Fibroblast of lung (primary cell): ENCODE measurements at regions not wholly inside any gene's neighbourhood (a gene's known extent, or its start where the extent isn't known, plus 50 kb on each side); places are given as distances from the start of the nearest gene placed in this dataset.

Experiments used
- DNase-seq, 2 donors: peaks; one replicate each; pipeline versions ENCODE4 v3.0.0 to v3.0.0-alpha.2; 2010; ENCODE audit warnings: low read depth in 2 of 2
- H2AFZ ChIP-seq: 2 replicates; pipeline ENCODE4 v1.5.1; 2012; ENCODE audit warnings: low read length, control low read depth, inconsistent platforms
- H3K27ac ChIP-seq: 2 replicates; pipeline ENCODE4 v1.5.1; 2011; ENCODE audit warnings: low read length, control low read depth; ENCODE audit not compliant: insufficient read depth
- H3K27me3 ChIP-seq: 2 replicates; pipeline ENCODE4 v1.5.1; 2011; ENCODE audit warnings: mild to moderate bottlenecking, low read length; ENCODE audit not compliant: control insufficient read depth, insufficient read depth
- H3K36me3 ChIP-seq: 2 replicates; pipeline ENCODE4 v1.5.1; 2011; ENCODE audit warnings: low read length; ENCODE audit not compliant: control insufficient read depth, insufficient read depth
- H3K4me1 ChIP-seq: 2 replicates; pipeline ENCODE4 v1.5.1; 2011; ENCODE audit warnings: low read length; ENCODE audit not compliant: control insufficient read depth, insufficient read depth; ENCODE audit errors: extremely low read depth
- H3K4me2 ChIP-seq: 2 replicates; pipeline ENCODE4 v1.5.1; 2011; ENCODE audit warnings: low read length, control low read depth; ENCODE audit not compliant: insufficient read depth; ENCODE audit errors: extremely low read depth
- H3K4me3 ChIP-seq, 4 experiments: fragments of 200-600 bp in 1 of 4; sonication (generic) in 1 of 4; replicated peaks in 1 of 4; 2 replicates each; pipeline ENCODE4 v1.5.1; 2011 to 2016; ENCODE audit warnings: low read length in 4 of 4, low read depth in 3 of 4, mild to moderate bottlenecking in 3 of 4, control low read depth in 2 of 4, inconsistent platforms in 1 of 4, mixed read lengths in 1 of 4; ENCODE audit not compliant: insufficient read depth in 1 of 4; ENCODE audit errors: control extremely low read depth in 1 of 4
- H3K79me2 ChIP-seq: 2 replicates; pipeline ENCODE4 v1.5.1; 2012; ENCODE audit warnings: mild to moderate bottlenecking, low read length, inconsistent platforms; ENCODE audit not compliant: control insufficient read depth, insufficient read depth
- H3K9ac ChIP-seq: 2 replicates; pipeline ENCODE4 v1.5.1; 2011; ENCODE audit warnings: mild to moderate bottlenecking, low read length, control low read depth; ENCODE audit not compliant: insufficient read depth
- H3K9me3 ChIP-seq: 2 replicates; pipeline ENCODE4 v1.5.1; 2012; ENCODE audit warnings: low read depth, low read length; ENCODE audit not compliant: control insufficient read depth, insufficient read depth
- H4K20me1 ChIP-seq: 2 replicates; pipeline ENCODE4 v1.5.1; 2011; ENCODE audit warnings: low read length; ENCODE audit not compliant: control insufficient read depth, insufficient read depth; ENCODE audit errors: extremely low read depth
- CTCF ChIP-seq, 2 donors: IDR thresholded peaks in 1 of 2; conservative IDR thresholded peaks in 1 of 2; 1 replicate in 1 of 2; 2 replicates in 1 of 2; pipeline ENCODE4 v1.5.1; 2011 to 2012; ENCODE audit warnings: low read length in 2 of 2, control low read depth in 1 of 2, inconsistent platforms in 1 of 2, low read depth in 1 of 2, mild to moderate bottlenecking in 1 of 2
- EZH2 ChIP-seq: IDR thresholded peaks from 2 replicates; pipeline ENCODE4 v1.5.1; 2012; ENCODE audit warnings: low read length, control low read depth, mild to moderate bottlenecking; ENCODE audit errors: missing control alignments

- Histone ChIP-seq H3K4me1 (no peaks in the 10 kb centered on the region), H3K4me2 (no peak overlapping the region), H3K4me3 (no peak overlapping the region), H3K9ac (no peak overlapping the region), H3K9me3 (no peaks in the 10 kb centered on the region), H3K79me2 (no peaks in the 10 kb centered on the region), H3K27ac (no peak overlapping the region), H4K20me1 (no peaks in the 10 kb centered on the region), H3K36me3 (no peaks in the 10 kb centered on the region), H2AFZ (no peak overlapping the region), H3K27me3 (no peaks in the 10 kb centered on the region)
- DNase-seq = no peak
- TF ChIP-seq CTCF (conservative IDR thresholded peaks at IDR 0.05 in 1 of 2, IDR thresholded peaks at IDR 0.05 in 1 of 2; ENCODE audit: low read depth in 1 of 2, low read length in 2 of 2) = no peak
- no peak for TF ChIP-seq EZH2
Measured at GRCh38 chr1:196088541-196088940, 519.7 kb downstream of the KCNT2 start.

- peak; percentile 14 to 63 for DNase-seq
Measured at GRCh38 chr1:196078691-196079090, 529.5 kb downstream of the KCNT2 start.

GRCh38 chr1:196075621-196076020 is 532.6 kb downstream of the KCNT2 start:
- H3K36me3 ChIP-seq = no peaks in the 10 kb centered on the region

More at GRCh38 chr1:196078691-196079090, 529.5 kb downstream of the KCNT2 start:
- Histone ChIP-seq H2AFZ (no peak overlapping the region), H4K20me1 (no peaks in the 10 kb centered on the region), H3K36me3 (no peaks in the 10 kb centered on the region), H3K9ac (no peak overlapping the region), H3K4me2 (no peak overlapping the region), H3K4me3 (no peak overlapping the region), H3K27ac (no peak overlapping the region), H3K4me1 (no peaks in the 10 kb centered on the region), H3K9me3 (no peaks in the 10 kb centered on the region), H3K79me2 (no peaks in the 10 kb centered on the region), H3K27me3 (no peaks in the 10 kb centered on the region)
- TF ChIP-seq EZH2 = no peak
- no peak for TF ChIP-seq CTCF (conservative IDR thresholded peaks at IDR 0.05 in 1 of 2, IDR thresholded peaks at IDR 0.05 in 1 of 2; ENCODE audit: low read depth in 1 of 2, low read length in 2 of 2)

More at GRCh38 chr1:196075621-196076020, 532.6 kb downstream of the KCNT2 start:
- no peaks in the 10 kb centered on the region for H3K9me3 ChIP-seq
- H3K79me2 ChIP-seq = no peaks in the 10 kb centered on the region
- no peaks in the 10 kb centered on the region for H3K4me1 ChIP-seq
- no peak overlapping the region for H3K9ac ChIP-seq
- no peak for TF ChIP-seq EZH2
- TF ChIP-seq CTCF (conservative IDR thresholded peaks at IDR 0.05 in 1 of 2, IDR thresholded peaks at IDR 0.05 in 1 of 2; ENCODE audit: low read depth in 1 of 2, low read length in 2 of 2) = no peak
- H3K27ac ChIP-seq = no peak overlapping the region
- DNase-seq = no peak
- no peaks in the 10 kb centered on the region for H3K27me3 ChIP-seq
- H2AFZ ChIP-seq = no peak overlapping the region
- H3K4me2 ChIP-seq = no peak overlapping the region
- H4K20me1 ChIP-seq = no peaks in the 10 kb centered on the region
- H3K4me3 ChIP-seq = no peak overlapping the region
